Muscle layer of duodenum (tissue), 2 donors: ENCODE measurements at regions not wholly inside any gene's neighbourhood (a gene's known extent, or its start where the extent isn't known, plus 50 kb on each side); places are given as distances from the start of the nearest gene placed in this dataset.

Experiments used
- H3K27ac ChIP-seq: one replicate; pipeline ENCODE4 v1.7.0; 2013; ENCODE audit warnings: mild to moderate bottlenecking, low read length
- H3K27me3 ChIP-seq: one replicate; pipeline ENCODE4 v1.7.0; 2013; ENCODE audit warnings: low read depth, mild to moderate bottlenecking, control low read depth, low read length
- H3K36me3 ChIP-seq, 2 donors: one replicate each; pipeline ENCODE4 v1.7.0; 2013; ENCODE audit warnings: low read length in 2 of 2, control low read depth in 1 of 2, mild to moderate bottlenecking in 1 of 2; ENCODE audit not compliant: insufficient read depth in 2 of 2, control insufficient read depth in 1 of 2
- H3K4me1 ChIP-seq, 2 donors: one replicate each; pipeline ENCODE4 v1.7.0; 2013; ENCODE audit warnings: low read length in 2 of 2, mild to moderate bottlenecking in 2 of 2, control low read depth in 1 of 2, moderate library complexity in 1 of 2; ENCODE audit not compliant: insufficient read depth in 2 of 2, control insufficient read depth in 1 of 2
- H3K4me3 ChIP-seq, 2 donors: one replicate each; pipeline ENCODE4 v1.7.0; 2013; ENCODE audit warnings: low read length in 2 of 2, low read depth in 1 of 2, mild to moderate bottlenecking in 1 of 2
- H3K9me3 ChIP-seq, 2 donors: one replicate each; pipeline ENCODE4 v1.7.0; 2013; ENCODE audit warnings: low read length in 2 of 2, control low read depth in 1 of 2, mild to moderate bottlenecking in 1 of 2; ENCODE audit not compliant: control insufficient read depth in 1 of 2
- donor health status: healthy.

GRCh38 chr4:157880761-157881160, 292.1 kb downstream of the GASK1B start:
- Histone ChIP-seq H3K4me3 (no peak overlapping the region), H3K27me3 (no peaks in the 10 kb centered on the region), H3K27ac (no peak overlapping the region), H3K4me1 (no peaks in the 10 kb centered on the region), H3K9me3 (no peaks in the 10 kb centered on the region), H3K36me3 (no peaks in the 10 kb centered on the region)

- Histone ChIP-seq H3K4me1 (no peaks in the 10 kb centered on the region), H3K27ac (no peak overlapping the region), H3K27me3 (no peaks in the 10 kb centered on the region), H3K9me3 (peaks cover 0 to 2% of the 10 kb centered on the region in 2 donors), H3K4me3 (no peak overlapping the region), H3K36me3 (no peaks in the 10 kb centered on the region)
These were observed 318.0 kb downstream of the GASK1B start for GRCh38 chr4:157854819-157855218.

GRCh38 chr4:157840648-157841047, 332.2 kb downstream of the GASK1B start:
- Histone ChIP-seq H3K9me3 (no peaks in the 10 kb centered on the region), H3K27me3 (no peaks in the 10 kb centered on the region), H3K4me1 (peaks cover 0 to 3% of the 10 kb centered on the region in 2 donors), H3K27ac (no peak overlapping the region), H3K4me3 (no peak overlapping the region), H3K36me3 (no peaks in the 10 kb centered on the region)

- Histone ChIP-seq H3K27me3 (no peaks in the 10 kb centered on the region), H3K27ac (no peak overlapping the region), H3K9me3 (no peaks in the 10 kb centered on the region), H3K36me3 (no peaks in the 10 kb centered on the region), H3K4me3 (no peak overlapping the region), H3K4me1 (peaks cover 0 to 3% of the 10 kb centered on the region in 2 donors)
These were observed 332.8 kb downstream of the GASK1B start for GRCh38 chr4:157840034-157840433.

DNA sequence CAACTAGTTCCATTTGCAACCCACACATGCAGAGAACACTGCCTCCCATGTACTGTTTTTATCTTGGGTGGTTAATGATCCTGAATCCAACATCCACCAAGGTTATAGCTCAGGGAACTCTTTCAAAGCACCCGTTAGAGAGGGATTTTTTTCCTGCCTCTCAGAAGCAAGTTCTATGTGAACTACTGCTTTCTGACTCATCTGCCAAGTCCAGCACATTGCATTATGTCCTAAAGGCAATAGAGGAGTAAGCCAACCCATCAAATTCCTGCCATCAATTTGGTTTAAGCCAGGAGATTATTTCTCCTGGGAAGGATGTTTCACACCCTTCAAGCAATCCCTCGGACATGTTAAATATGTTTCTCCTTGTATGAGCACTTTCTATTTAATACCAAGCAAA, 334.5 kb downstream of the GASK1B start:
- no peak overlapping the region for H3K4me3 ChIP-seq
- no peaks in the 10 kb centered on the region for H3K27me3 ChIP-seq
- H3K27ac ChIP-seq, result no peak overlapping the region
- H3K4me1 ChIP-seq, result peaks cover 0 to 3% of the 10 kb centered on the region in 2 donors
- H3K36me3 ChIP-seq, result no peaks in the 10 kb centered on the region
- H3K9me3 ChIP-seq, result no peaks in the 10 kb centered on the region

- H3K9me3 ChIP-seq, result no peaks in the 10 kb centered on the region
- H3K4me1 ChIP-seq, result peaks cover 0 to 3% of the 10 kb centered on the region in 2 donors
- H3K4me3 ChIP-seq, result no peak overlapping the region
- no peaks in the 10 kb centered on the region for H3K36me3 ChIP-seq
- H3K27me3 ChIP-seq, result no peaks in the 10 kb centered on the region
- H3K27ac ChIP-seq, result no peak overlapping the region
These were observed 335.6 kb downstream of the GASK1B start for GRCh38 chr4:157837071-157837703.

DNA sequence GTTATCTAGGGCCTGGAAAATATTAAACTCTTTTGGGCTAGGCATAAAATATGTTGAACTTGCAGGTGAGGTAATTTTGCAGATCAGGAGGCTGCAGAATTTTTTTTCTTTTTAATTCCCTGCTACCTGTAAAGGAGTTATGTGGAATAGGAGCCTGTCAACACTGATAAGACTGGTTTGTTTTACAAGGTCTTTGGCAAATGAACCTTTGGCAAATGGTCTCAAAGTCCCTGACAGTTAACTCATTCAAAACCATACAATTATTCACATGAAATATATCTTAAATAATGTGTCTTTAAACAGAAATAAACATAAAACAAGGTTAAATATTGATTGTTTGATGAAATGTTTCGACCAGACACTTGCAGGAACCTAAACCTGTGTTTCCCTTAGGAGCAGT, 340.2 kb downstream of the GASK1B start:
- Histone ChIP-seq H3K4me3 (no peak overlapping the region), H3K27me3 (no peaks in the 10 kb centered on the region), H3K36me3 (no peaks in the 10 kb centered on the region), H3K27ac (no peak overlapping the region), H3K9me3 (no peaks in the 10 kb centered on the region), H3K4me1 (no peaks in the 10 kb centered on the region)

DNA sequence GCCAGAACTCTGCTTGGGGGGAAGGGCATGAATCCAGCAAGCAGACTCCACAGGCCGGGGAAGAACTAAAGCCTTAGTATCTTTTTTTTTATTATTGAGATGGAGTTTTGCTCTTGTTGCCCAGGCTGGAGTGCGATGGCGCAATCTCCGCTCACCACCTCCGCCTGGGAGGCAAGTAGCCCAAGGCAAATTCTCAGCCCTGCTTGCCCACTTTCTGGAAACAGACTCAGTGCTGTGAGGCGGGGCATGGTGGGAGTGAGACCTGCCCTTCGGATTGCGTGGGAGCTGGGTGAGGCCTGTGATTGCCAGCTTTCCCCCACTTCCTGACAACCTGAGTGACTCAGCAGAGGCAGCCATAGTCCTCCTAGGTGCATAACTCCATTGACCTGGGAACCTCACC, 348.8 kb downstream of the GASK1B start:
- H3K36me3 ChIP-seq, result no peaks in the 10 kb centered on the region
- H3K4me3 ChIP-seq, result no peak overlapping the region

GRCh38 chr4:157821814-157822213, 351.0 kb downstream of the GASK1B start:
- Histone ChIP-seq H3K36me3 (no peaks in the 10 kb centered on the region), H3K4me1 (peaks cover 0 to 4% of the 10 kb centered on the region in 2 donors), H3K27me3 (no peaks in the 10 kb centered on the region), H3K4me3 (no peak overlapping the region), H3K9me3 (no peaks in the 10 kb centered on the region), H3K27ac (no peak overlapping the region)

More for the DNA sequence above, 348.8 kb downstream of the GASK1B start:
- Histone ChIP-seq H3K4me1 (peaks cover 0 to 4% of the 10 kb centered on the region in 2 donors), H3K27ac (no peak overlapping the region), H3K9me3 (no peaks in the 10 kb centered on the region), H3K27me3 (no peaks in the 10 kb centered on the region)

- H3K4me3 ChIP-seq, result no peak overlapping the region
- no peaks in the 10 kb centered on the region for H3K9me3 ChIP-seq
- H3K4me1 ChIP-seq, result peaks cover 0 to 4% of the 10 kb centered on the region in 2 donors
- no peaks in the 10 kb centered on the region for H3K27me3 ChIP-seq
- H3K27ac ChIP-seq, result no peak overlapping the region
- H3K36me3 ChIP-seq, result no peaks in the 10 kb centered on the region
These were observed 352.9 kb downstream of the GASK1B start for GRCh38 chr4:157819693-157820464.

DNA sequence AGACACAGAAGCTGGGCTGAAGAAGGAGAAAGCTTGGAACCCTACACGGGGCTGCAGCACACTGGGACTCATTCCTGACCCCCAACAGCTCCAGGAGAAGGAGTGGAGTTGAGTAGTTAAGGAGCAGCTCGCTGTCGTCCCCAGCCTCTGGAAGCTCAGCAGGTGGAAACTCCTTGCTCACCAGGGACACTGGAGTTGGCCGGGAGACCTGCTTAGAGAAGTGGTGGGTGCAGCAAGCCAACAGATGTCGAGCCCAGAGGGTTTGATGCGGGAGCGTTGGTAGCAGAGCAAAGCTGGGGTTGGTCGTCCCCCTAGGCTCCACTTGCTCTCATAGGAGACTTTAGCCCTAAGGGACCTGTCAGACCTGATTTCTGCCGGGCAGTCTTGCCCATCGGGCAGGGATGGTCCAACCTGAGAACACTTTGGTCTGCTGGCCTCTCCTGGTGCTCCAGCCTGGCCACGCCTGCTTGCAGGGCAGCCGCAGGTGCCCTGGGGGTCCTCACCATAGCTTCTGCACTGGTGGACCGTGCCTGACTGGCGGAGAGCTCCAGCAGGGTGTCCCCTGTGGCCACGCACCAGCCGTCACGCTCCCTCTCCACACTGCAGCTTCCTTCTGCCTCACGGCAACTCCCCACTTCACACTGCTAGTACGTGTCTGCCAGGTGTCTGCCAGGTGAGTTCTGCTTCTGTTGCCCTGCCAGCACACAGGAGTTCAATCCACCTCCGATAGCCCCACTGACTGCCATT, 353.7 kb downstream of the GASK1B start:
- Histone ChIP-seq H3K4me1 (no peaks in the 10 kb centered on the region), H3K27me3 (no peaks in the 10 kb centered on the region), H3K36me3 (no peaks in the 10 kb centered on the region), H3K27ac (no peak overlapping the region), H3K9me3 (no peaks in the 10 kb centered on the region), H3K4me3 (no peak overlapping the region)
